ENCODE measurements at regions not wholly inside any gene's neighbourhood (a gene's known extent, or its start where the extent isn't known, plus 50 kb on each side); places are given as distances from the start of the nearest gene placed in this dataset.

DNA sequence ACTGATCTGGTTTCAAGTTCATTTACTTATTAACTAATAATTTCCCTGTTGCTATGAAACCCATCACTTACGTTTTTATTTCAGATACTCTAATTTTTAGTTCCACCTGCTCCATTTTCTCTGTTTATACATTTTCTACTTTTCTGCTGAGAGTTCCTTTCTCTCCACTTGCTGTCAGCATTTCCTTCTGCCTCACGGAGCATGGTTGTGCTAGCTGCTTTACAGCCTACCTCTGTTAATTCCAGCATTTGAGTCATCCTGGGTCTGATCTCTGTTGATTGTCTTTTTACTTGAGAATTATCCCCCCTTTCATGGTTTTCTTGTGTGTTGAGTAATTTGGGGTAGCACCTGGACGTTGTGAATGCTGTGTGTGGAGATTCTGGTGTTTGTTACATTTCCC is 373.2 kb upstream of the C1orf174 start:
- no peak for DNase-seq (ENCODE audit: low read depth)
- TF ChIP-seq, protein P1, sequence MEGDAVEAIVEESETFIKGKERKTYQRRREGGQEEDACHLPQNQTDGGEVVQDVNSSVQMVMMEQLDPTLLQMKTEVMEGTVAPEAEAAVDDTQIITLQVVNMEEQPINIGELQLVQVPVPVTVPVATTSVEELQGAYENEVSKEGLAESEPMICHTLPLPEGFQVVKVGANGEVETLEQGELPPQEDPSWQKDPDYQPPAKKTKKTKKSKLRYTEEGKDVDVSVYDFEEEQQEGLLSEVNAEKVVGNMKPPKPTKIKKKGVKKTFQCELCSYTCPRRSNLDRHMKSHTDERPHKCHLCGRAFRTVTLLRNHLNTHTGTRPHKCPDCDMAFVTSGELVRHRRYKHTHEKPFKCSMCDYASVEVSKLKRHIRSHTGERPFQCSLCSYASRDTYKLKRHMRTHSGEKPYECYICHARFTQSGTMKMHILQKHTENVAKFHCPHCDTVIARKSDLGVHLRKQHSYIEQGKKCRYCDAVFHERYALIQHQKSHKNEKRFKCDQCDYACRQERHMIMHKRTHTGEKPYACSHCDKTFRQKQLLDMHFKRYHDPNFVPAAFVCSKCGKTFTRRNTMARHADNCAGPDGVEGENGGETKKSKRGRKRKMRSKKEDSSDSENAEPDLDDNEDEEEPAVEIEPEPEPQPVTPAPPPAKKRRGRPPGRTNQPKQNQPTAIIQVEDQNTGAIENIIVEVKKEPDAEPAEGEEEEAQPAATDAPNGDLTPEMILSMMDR (conservative IDR thresholded peaks at IDR 0.05; ENCODE audit: control insufficient read depth, insufficient read depth, low read depth, low read length): no peak
- no peak overlapping the region for H3K4me3 ChIP-seq (ENCODE audit: control insufficient read depth, low read depth, low read length)

DNA sequence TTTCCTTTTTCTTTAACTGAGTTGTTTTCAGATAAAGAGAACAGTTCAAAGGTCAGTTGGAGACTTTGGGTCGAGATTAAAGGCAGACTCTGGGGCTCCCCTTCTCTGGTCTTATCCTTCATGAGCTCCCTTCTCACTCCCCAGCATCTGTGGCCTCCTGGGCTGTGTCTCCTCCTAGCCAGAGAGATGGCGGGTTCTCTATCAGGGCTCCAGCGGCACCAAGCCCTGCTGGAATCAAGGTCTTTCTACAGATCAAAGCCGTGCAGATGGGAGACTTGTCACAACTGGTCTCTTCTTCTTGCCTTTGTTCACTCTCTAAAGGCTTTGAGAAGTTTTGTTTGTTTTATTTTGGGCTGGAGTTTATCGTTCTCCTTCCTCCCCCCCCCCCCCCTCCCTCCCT is 373.7 kb upstream of the C1orf174 start:
- no peak for DNase-seq (ENCODE audit: low read depth)
- no peak overlapping the region for H3K4me3 ChIP-seq (ENCODE audit: control insufficient read depth, low read depth, low read length)
- TF ChIP-seq, protein P1 (conservative IDR thresholded peaks at IDR 0.05; ENCODE audit: control insufficient read depth, insufficient read depth, low read depth, low read length): no peak

DNA sequence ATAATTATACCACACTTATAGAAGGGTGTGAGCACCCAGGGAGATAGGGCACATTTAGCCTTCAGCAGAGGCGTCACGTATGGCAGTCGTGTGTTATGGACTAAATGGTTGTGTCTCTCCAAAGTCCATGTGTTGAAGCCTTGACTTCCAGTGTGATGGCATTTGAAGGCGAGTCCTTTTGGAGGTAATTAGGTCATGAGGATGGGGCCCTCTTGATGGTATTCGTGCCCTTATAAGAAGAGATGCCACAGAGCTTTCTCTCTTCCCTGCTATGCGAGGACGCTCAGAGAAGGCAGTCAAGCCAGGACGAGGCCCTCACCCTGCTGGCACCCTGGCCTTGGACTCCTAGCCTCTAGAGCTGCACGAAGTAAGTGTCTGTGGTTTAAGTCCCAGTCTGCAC is 375.0 kb upstream of the C1orf174 start:
- no peak overlapping the region for H3K4me3 ChIP-seq (ENCODE audit: control insufficient read depth, low read depth, low read length)
- no peak for DNase-seq (ENCODE audit: low read depth)
- TF ChIP-seq, protein P1 (conservative IDR thresholded peaks at IDR 0.05; ENCODE audit: control insufficient read depth, insufficient read depth, low read depth, low read length): no peak

DNA sequence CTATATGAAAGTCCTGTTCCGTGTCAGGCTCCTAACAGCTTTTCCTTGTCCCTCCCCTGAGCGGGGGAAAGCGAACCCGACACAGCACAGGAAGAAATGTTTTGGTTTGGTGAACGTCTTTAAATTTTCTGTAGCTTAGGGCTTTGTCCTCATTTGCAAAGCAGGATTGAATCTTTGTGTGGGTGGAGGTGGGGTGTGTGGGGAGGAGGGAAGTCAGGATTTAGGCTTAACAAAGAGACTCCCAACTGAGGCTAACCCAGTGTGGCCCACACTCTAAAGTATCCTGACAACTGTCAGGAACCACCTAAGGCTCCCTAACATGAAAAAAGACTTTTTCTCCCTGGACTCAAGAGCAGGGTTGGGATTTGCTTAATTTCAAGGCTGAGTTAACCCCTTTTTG is 376.2 kb upstream of the C1orf174 start:
- TF ChIP-seq, protein P1 (conservative IDR thresholded peaks at IDR 0.05; ENCODE audit: control insufficient read depth, insufficient read depth, low read depth, low read length): no peak
- no peak overlapping the region for H3K4me3 ChIP-seq (ENCODE audit: control insufficient read depth, low read depth, low read length)
- DNase-seq (ENCODE audit: low read depth): no peak

DNA sequence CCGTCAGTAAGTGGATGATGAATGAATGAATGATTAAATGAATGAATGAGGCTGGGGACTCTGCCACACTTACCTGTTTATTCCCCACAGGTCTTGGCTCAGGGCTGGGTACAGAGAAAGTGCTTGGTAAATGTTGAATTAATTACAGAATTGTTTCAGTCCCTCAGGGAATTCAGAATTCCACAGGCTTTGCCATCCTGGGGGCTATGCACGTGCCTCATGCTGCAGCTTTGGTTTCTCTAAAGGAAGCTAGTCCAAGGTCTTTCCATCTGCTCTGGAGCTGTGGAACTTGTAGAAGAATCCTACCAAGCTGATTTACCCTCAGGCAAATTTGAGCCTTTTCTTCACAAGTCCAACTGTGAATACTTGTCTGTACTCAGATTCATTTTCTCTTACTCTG is 376.8 kb upstream of the AJAP1 start:
- no peak for DNase-seq (ENCODE audit: low read depth)
- TF ChIP-seq, protein P1 (conservative IDR thresholded peaks at IDR 0.05; ENCODE audit: control insufficient read depth, insufficient read depth, low read depth, low read length): no peak
- no peak overlapping the region for H3K4me3 ChIP-seq (ENCODE audit: control insufficient read depth, low read depth, low read length)

DNA sequence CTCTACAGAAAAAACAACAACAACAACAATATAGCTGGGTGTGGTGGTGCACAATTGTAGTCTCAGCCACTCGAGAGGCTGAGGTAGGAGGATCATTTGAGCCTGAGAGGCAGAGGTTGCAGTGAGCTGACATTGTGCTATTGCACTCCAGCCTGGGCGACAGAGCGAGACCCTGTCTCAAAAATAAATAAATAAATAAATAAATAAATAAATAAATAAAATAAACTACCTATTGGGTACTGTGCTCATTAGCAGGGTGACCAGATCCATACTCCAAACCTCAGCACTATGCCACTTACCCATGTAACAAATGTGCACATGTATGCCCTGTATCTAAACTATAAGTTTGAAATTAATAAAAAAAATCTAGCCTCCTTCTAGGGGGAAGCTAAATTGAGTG is 369.4 kb upstream of the AJAP1 start:
- no peak overlapping the region for H3K4me3 ChIP-seq (ENCODE audit: control insufficient read depth, low read depth, low read length)
- DNase-seq (ENCODE audit: low read depth): no peak
- TF ChIP-seq, protein P1 (conservative IDR thresholded peaks at IDR 0.05; ENCODE audit: control insufficient read depth, insufficient read depth, low read depth, low read length): no peak

DNA sequence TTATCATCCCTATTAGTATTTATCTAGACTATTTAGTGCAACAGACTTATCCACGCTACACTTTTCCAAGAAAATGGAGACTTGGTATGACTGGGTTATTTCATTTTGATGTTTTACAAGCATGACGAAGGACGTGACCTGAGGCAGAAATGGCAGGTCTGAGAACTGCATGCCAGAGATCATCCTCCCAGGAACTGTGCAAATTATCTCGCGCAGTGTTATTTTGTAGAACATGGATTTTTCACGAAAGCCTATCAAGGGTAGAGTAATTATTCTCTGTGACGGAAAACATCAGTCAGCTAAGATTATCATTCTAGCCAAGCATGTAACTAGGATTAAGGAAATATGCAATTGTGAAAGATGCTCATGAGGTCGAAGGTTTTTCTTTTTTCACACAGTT is 361.5 kb upstream of the AJAP1 start:
- H3K4me3 ChIP-seq (ENCODE audit: control insufficient read depth, low read depth, low read length): no peak overlapping the region
- TF ChIP-seq, protein P1 (conservative IDR thresholded peaks at IDR 0.05; ENCODE audit: control insufficient read depth, insufficient read depth, low read depth, low read length): no peak
- DNase-seq (ENCODE audit: low read depth): no peak
